ENCODE measurements at regions not wholly inside any gene's neighbourhood (a gene's known extent, or its start where the extent isn't known, plus 50 kb on each side); places are given as distances from the start of the nearest gene placed in this dataset.

DNA sequence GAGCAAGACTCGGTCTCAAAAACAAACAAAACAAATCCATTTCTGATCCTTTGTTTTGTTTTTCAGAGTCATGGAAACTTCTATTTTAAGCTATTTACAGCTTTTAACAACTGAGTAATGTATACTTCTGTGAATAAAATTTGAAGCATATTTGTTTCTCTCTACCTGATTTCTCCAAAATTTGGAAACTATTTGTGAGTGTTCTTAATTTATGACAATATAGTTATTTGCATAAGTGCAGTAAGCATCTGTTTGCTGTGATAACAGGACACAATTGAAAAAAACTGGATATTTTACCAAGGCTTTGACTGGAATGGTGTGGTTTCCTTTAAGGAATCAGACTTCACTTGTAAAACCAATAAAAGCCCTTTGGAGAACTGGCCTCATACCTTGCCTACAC, 53.3 kb upstream of the GULP1 start:
- TF ChIP-seq, protein P1, sequence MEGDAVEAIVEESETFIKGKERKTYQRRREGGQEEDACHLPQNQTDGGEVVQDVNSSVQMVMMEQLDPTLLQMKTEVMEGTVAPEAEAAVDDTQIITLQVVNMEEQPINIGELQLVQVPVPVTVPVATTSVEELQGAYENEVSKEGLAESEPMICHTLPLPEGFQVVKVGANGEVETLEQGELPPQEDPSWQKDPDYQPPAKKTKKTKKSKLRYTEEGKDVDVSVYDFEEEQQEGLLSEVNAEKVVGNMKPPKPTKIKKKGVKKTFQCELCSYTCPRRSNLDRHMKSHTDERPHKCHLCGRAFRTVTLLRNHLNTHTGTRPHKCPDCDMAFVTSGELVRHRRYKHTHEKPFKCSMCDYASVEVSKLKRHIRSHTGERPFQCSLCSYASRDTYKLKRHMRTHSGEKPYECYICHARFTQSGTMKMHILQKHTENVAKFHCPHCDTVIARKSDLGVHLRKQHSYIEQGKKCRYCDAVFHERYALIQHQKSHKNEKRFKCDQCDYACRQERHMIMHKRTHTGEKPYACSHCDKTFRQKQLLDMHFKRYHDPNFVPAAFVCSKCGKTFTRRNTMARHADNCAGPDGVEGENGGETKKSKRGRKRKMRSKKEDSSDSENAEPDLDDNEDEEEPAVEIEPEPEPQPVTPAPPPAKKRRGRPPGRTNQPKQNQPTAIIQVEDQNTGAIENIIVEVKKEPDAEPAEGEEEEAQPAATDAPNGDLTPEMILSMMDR (IDR thresholded peaks at IDR 0.05), result no peak
- no peak for TF ChIP-seq POLR2A (IDR thresholded peaks at IDR 0.05)

Measured in body of pancreas (tissue), 4 donors.